K562 (cell line): ENCODE measurements at regions not wholly inside any gene's neighbourhood (a gene's known extent, or its start where the extent isn't known, plus 50 kb on each side); places are given as distances from the start of the nearest gene placed in this dataset.

Source experiments
- ATAC-seq: fragments of 200-7000 bp; cut with Tn5 transposase; 3 replicates; pipeline ENCODE4 v1.9.1; 2020; ENCODE audit warnings: moderate library complexity
- BruUV-seq: library from RNA; stranded (reverse); fragments of 400-500 nt; replicated peaks from 2 replicates; lab custom pipeline; 2021; lab: Mats Ljungman, UMichigan
- CTCF ChIA-PET: fragments of 300-600 bp; formaldehyde crosslinking; extraction: SDS; loops from one replicate; lab custom pipeline; 2021; ENCODE audit warnings: low intra/inter-chr PET ratio; lab: Yijun Ruan, JAX
- POLR2A ChIA-PET: fragments of 300-600, 350-650 bp; sonication (Branson Sonifier 250); formaldehyde crosslinking; extraction: SDS; loops from one replicate; lab custom pipeline; 2021; ENCODE audit warnings: antibody characterized with exemption, inconsistent platforms; lab: Yijun Ruan, JAX
- DNase-seq, 4 experiments: peaks; one replicate each; pipeline versions ENCODE4 v3.0.0 to v3.0.0-alpha.2; 2011 to 2018; ENCODE audit warnings: low spot score in 3 of 4, mixed read lengths in 3 of 4; ENCODE audit errors: extremely low read depth in 1 of 4
- FAIRE-seq: peaks from 2 replicates; lab custom pipeline; 2011; peaks lifted over from hg19 to GRCh38; lab: Jason Lieb, UNC
- H2AFZ ChIP-seq: 2 replicates; pipeline ENCODE4 v1.6.0; 2011; ENCODE audit warnings: low read depth, low read length, control low read depth, inconsistent platforms
- H3K27ac ChIP-seq: fragments of 200-600 bp; 3 replicates; pipeline ENCODE4 v1.8.0; 2011; ENCODE audit warnings: low read depth, mild to moderate bottlenecking, control low read depth, inconsistent platforms, low read length, moderate library complexity, mixed read lengths; ENCODE audit errors: extremely low read depth
- H3K27me3 ChIP-seq, 2 experiments: fragments of 300-600 bp in 1 of 2; 2 replicates in 1 of 2; 3 replicates in 1 of 2; pipeline versions ENCODE4 v1.6.0 to v1.8.0; 2011; ENCODE audit warnings: inconsistent platforms in 2 of 2, low read length in 2 of 2, mild to moderate bottlenecking in 1 of 2, mixed read lengths in 1 of 2, moderate library complexity in 1 of 2; ENCODE audit not compliant: control insufficient read depth in 2 of 2, insufficient read depth in 2 of 2
- H3K36me3 ChIP-seq: fragments of 300-600 bp; 3 replicates; pipeline ENCODE4 v1.8.0; 2011; ENCODE audit warnings: mild to moderate bottlenecking, low read length, inconsistent platforms; ENCODE audit not compliant: control insufficient read depth, insufficient read depth
- H3K4me1 ChIP-seq, 2 experiments: fragments of 200-600 bp in 1 of 2; replicated peaks in 1 of 2; 2 replicates in 1 of 2; 3 replicates in 1 of 2; pipeline versions ENCODE4 v1.5.1 to v1.8.0; 2011; ENCODE audit warnings: inconsistent platforms in 2 of 2, low read length in 2 of 2, mild to moderate bottlenecking in 1 of 2, mixed read lengths in 1 of 2, moderate library complexity in 1 of 2; ENCODE audit not compliant: control insufficient read depth in 2 of 2, insufficient read depth in 2 of 2
- H3K4me2 ChIP-seq: 2 replicates; pipeline ENCODE4 v1.6.1; 2011; ENCODE audit warnings: low read length, control low read depth, inconsistent platforms, mixed read lengths; ENCODE audit not compliant: insufficient read depth
- H3K4me3 ChIP-seq: fragments of 200-600 bp; sonication (generic), shearing (Covaris generic); 2 replicates; pipeline ENCODE4 v1.5.1; 2016; ENCODE audit warnings: control low read depth, inconsistent platforms
- H3K79me2 ChIP-seq: fragments of 200-600 bp; 3 replicates; pipeline ENCODE4 v1.8.0; 2011; ENCODE audit warnings: low read length, inconsistent platforms; ENCODE audit not compliant: control insufficient read depth, insufficient read depth
- H3K9ac ChIP-seq, 2 experiments: 2 replicates each; pipeline versions ENCODE4 v1.6.0 to v1.6.1; 2011; ENCODE audit warnings: low read depth in 2 of 2, low read length in 2 of 2, control low read depth in 1 of 2, inconsistent platforms in 1 of 2, mild to moderate bottlenecking in 1 of 2, mixed read lengths in 1 of 2; ENCODE audit not compliant: insufficient read depth in 1 of 2
- H3K9me1 ChIP-seq: one replicate; pipeline ENCODE4 v1.6.0; 2011; ENCODE audit warnings: inconsistent platforms, mild to moderate bottlenecking, low read length, moderate library complexity; ENCODE audit not compliant: control insufficient read depth, insufficient read depth
- H3K9me3 ChIP-seq: replicated peaks from 2 replicates; pipeline ENCODE4 v1.5.1; 2011; ENCODE audit warnings: low read depth, low read length, inconsistent platforms; ENCODE audit not compliant: control insufficient read depth, insufficient read depth
- H4K20me1 ChIP-seq: replicated peaks from 2 replicates; pipeline ENCODE4 v1.6.1; 2011; ENCODE audit warnings: low read length, inconsistent platforms, mixed read lengths; ENCODE audit not compliant: control insufficient read depth, insufficient read depth
- DDX20 ChIP-seq: fragments of 450-650 bp; IDR thresholded peaks from 2 replicates; pipeline ENCODE4 v1.6.1; 2016; ENCODE audit warnings: missing genetic modification characterization, low read depth, mild to moderate bottlenecking, missing compliant biosample characterization, moderate library complexity
- E2F4 ChIP-seq: sonication (generic); formaldehyde crosslinking; IDR thresholded peaks from 2 replicates; pipeline ENCODE4 v1.8.0; 2022; ENCODE audit warnings: mild to moderate bottlenecking, low read depth, missing genetic modification reagents
- KDM2B ChIP-seq: fragments of 250-450 bp; sonication (Bioruptor Pico); IDR thresholded peaks from 2 replicates; pipeline ENCODE4 v1.8.0; 2021; ENCODE audit warnings: mild to moderate bottlenecking, moderate library complexity
- MEF2A ChIP-seq: IDR thresholded peaks from 2 replicates; pipeline ENCODE4 v1.6.1; 2011; ENCODE audit warnings: low read depth, mild to moderate bottlenecking, low read length, moderate library complexity; ENCODE audit not compliant: control insufficient read depth
- MEF2D ChIP-seq: conservative IDR thresholded peaks from 2 replicates; pipeline ENCODE4 v1.6.1; 2016; ENCODE audit warnings: low read depth, missing genetic modification characterization, missing compliant biosample characterization
- RAD21 ChIP-seq, 2 experiments: fragments of 250-450 bp in 1 of 2; fragments of 450-650 bp in 1 of 2; sonication (Bioruptor Pico) in 1 of 2; formaldehyde crosslinking in 1 of 2; IDR thresholded peaks in 1 of 2; conservative IDR thresholded peaks in 1 of 2; 2 replicates each; pipeline versions ENCODE4 v1.4.0 to v1.8.0; 2020 to 2022; ENCODE audit warnings: mild to moderate bottlenecking in 2 of 2, moderate library complexity in 1 of 2
- RB1 ChIP-seq: fragments of 450-650 bp; IDR thresholded peaks from 2 replicates; pipeline ENCODE4 v1.6.1; 2017; ENCODE audit warnings: low read depth, mild to moderate bottlenecking
- ZNF431 ChIP-seq: sonication (generic); formaldehyde crosslinking; IDR thresholded peaks from 2 replicates; pipeline ENCODE4 v1.8.0; 2022; ENCODE audit warnings: mild to moderate bottlenecking, missing genetic modification reagents
- WGBS: fragments of 100-300 bp; shearing (Covaris generic); methylation state at CpG from one replicate; pipeline ENCODE4 v1.1.6; 2016; ENCODE audit warnings: low coverage, mixed read lengths; ENCODE audit not compliant: insufficient coverage; ENCODE audit errors: missing lambda C conversion rate; 5-methylcytosine and 5-hydroxymethylcytosine counted together
- in situ Hi-C: fragments of 300-500 bp; cut with MboI; formaldehyde crosslinking; loops from 4 replicates; pipeline ENCODE4 v1.15.0; 2018; ENCODE audit warnings: inconsistent platforms, mixed read lengths
- intact Hi-C: fragments of 100-400 bp; cut with micrococcal nuclease; formaldehyde crosslinking; loops from 2 replicates; pipeline ENCODE4 v1.14.2; 2022
- TF ChIP-seq, protein P1 (sequence below): fragments of 250-450 bp; sonication (Bioruptor Pico); IDR thresholded peaks from 2 replicates; pipeline ENCODE4 v1.4.0; 2020; ENCODE audit warnings: mild to moderate bottlenecking, moderate library complexity

- in situ Hi-C loops (no loop called here), intact Hi-C loops (no loop called here)
- ATAC-seq = no peak
- Histone ChIP-seq H3K27ac (no peak overlapping the region), H3K9me3 (no peaks in the 10 kb centered on the region), H3K36me3 (no peaks in the 10 kb centered on the region), H3K9ac (no peak overlapping the region), H3K4me1 (no peaks in the 10 kb centered on the region; a peak in 3 of 5 replicates), H4K20me1 (no peaks in the 10 kb centered on the region), H3K4me3 (no peak overlapping the region), H3K4me2 (no peak overlapping the region), H3K79me2 (no peaks in the 10 kb centered on the region), H3K9me1 (no peaks in the 10 kb centered on the region)
- BruUV-seq = no TSS peak
- WGBS = 76% methylated on average over 1 of the region's 1 CpG
- POLR2A ChIA-PET = no interaction called here
- TF ChIP-seq ZNF431 (CRISPR knock-in tag) (no peak), RB1 (no peak), MEF2A (peak; percentile 25; the same call in 1 of the 2 replicates)
- TF ChIP-seq, protein P1, sequence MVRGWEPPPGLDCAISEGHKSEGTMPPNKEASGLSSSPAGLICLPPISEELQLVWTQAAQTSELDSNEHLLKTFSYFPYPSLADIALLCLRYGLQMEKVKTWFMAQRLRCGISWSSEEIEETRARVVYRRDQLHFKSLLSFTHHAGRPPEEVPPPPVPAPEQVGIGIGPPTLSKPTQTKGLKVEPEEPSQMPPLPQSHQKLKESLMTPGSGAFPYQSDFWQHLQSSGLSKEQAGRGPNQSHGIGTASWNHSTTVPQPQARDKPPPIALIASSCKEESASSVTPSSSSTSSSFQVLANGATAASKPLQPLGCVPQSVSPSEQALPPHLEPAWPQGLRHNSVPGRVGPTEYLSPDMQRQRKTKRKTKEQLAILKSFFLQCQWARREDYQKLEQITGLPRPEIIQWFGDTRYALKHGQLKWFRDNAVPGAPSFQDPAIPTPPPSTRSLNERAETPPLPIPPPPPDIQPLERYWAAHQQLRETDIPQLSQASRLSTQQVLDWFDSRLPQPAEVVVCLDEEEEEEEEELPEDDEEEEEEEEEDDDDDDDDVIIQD (CRISPR knock-in tag) = no peak
- TF ChIP-seq, all 486 proteins: peak for 1
- Histone ChIP-seq H2AFZ (no peak overlapping the region), H3K27me3 (no peaks in the 10 kb centered on the region)
- FAIRE-seq = no peak
- CTCF ChIA-PET = no interaction called here
- no peak for DNase-seq
These were observed 196.0 kb upstream of the EEA1 start for GRCh38 chr12:93125126-93125525.

- ChIA-PET CTCF (no interaction called here), POLR2A (no interaction called here)
- 50% methylated on average over 2 of the region's 2 CpGs for WGBS
- no peaks in the 10 kb centered on the region; a peak in 3 of 5 replicates for H3K4me1 ChIP-seq
- H3K36me3 ChIP-seq = no peaks in the 10 kb centered on the region
- no peak overlapping the region for H3K9ac ChIP-seq
- in situ Hi-C loops = no loop called here
- no peaks in the 10 kb centered on the region for H3K27me3 ChIP-seq
- H2AFZ ChIP-seq = no peak overlapping the region
- H3K4me3 ChIP-seq = no peak overlapping the region
- no peak for FAIRE-seq
- H4K20me1 ChIP-seq = no peaks in the 10 kb centered on the region
- H3K4me2 ChIP-seq = no peak overlapping the region
- no peaks in the 10 kb centered on the region for H3K79me2 ChIP-seq
- H3K27ac ChIP-seq = no peak overlapping the region
- H3K9me3 ChIP-seq = no peaks in the 10 kb centered on the region
- TF ChIP-seq RAD21 (CRISPR knock-in tag; conservative IDR thresholded peaks at IDR 0.05 in 1 of 2, IDR thresholded peaks at IDR 0.05 in 1 of 2) (0 out of 4 replicates have a peak, but pooled peaks of 1 of the 2 experiments have one; percentile 11), KDM2B (CRISPR knock-in tag) (no peak), DDX20 (tag) (no peak), E2F4 (no peak), MEF2D (tag) (0 out of 2 replicates have a peak, but pooled peaks have one; percentile 20)
- TF ChIP-seq, all 486 proteins: peak for 2
- ATAC-seq (no peak), DNase-seq (no peak)
- intact Hi-C loops = no loop called here
- BruUV-seq = no TSS peak
- H3K9me1 ChIP-seq = no peaks in the 10 kb centered on the region
These were observed 197.0 kb upstream of the EEA1 start for GRCh38 chr12:93126069-93126474.
